Tibial nerve (tissue), 4 donors: ENCODE measurements at regions not wholly inside any gene's neighbourhood (a gene's known extent, or its start where the extent isn't known, plus 50 kb on each side); places are given as distances from the start of the nearest gene placed in this dataset.

Experiments
- DNase-seq, 2 donors: peaks; one replicate each; pipeline ENCODE4 v3.0.0-alpha.2; 2019; ENCODE audit warnings: low spot score in 2 of 2
- H3K27ac ChIP-seq, 4 donors: fragments of 200-600 bp; sonication (generic) in 3 of 4; one replicate each; pipeline ENCODE4 v1.5.1; 2017 to 2019; ENCODE audit warnings: mild to moderate bottlenecking in 1 of 4
- H3K27me3 ChIP-seq, 2 donors: fragments of 200-600 bp; sonication (generic) in 1 of 2; one replicate each; pipeline versions ENCODE4 v1.5.1 to v1.6.0; 2017 to 2019
- H3K36me3 ChIP-seq, 3 donors: fragments of 200-600 bp; sonication (generic); one replicate each; pipeline ENCODE4 v1.5.1; 2018 to 2019
- H3K4me1 ChIP-seq, 4 donors: fragments of 200-600 bp; sonication (generic) in 3 of 4; one replicate each; pipeline ENCODE4 v1.5.1; 2017 to 2019
- H3K4me3 ChIP-seq, 4 donors: fragments of 200-600 bp; sonication (generic) in 3 of 4; one replicate each; pipeline ENCODE4 v1.5.1; 2017 to 2019; ENCODE audit warnings: mild to moderate bottlenecking in 1 of 4, moderate library complexity in 1 of 4
- H3K9me3 ChIP-seq, 4 donors: fragments of 200-600 bp; sonication (generic) in 3 of 4; one replicate each; pipeline ENCODE4 v1.5.1; 2017 to 2019
- EP300 ChIP-seq, 2 donors: sonication (generic); formaldehyde crosslinking; IDR thresholded peaks; one replicate each; pipeline ENCODE4 v1.6.1; 2017; ENCODE audit warnings: antibody characterized with exemption in 2 of 2, mild to moderate bottlenecking in 1 of 2
- POLR2A ChIP-seq, 2 donors: fragments of 450-650 bp; IDR thresholded peaks; one replicate each; pipeline ENCODE4 v1.6.1; 2017; ENCODE audit warnings: antibody characterized with exemption in 2 of 2, mild to moderate bottlenecking in 2 of 2, moderate library complexity in 2 of 2
- WGBS, 2 donors: methylation state at CpG; one replicate each; pipeline ENCODE4 v1.1.5; 2018; 5-methylcytosine and 5-hydroxymethylcytosine counted together
- TF ChIP-seq, protein P1 (sequence below), 5 experiments: fragments of 200-600 bp in 3 of 5; fragments of 450-650 bp in 2 of 5; sonication (generic) in 3 of 5; IDR thresholded peaks; one replicate each; pipeline ENCODE4 v1.5.1; 2016 to 2019; ENCODE audit warnings: antibody characterized with exemption in 5 of 5, mild to moderate bottlenecking in 3 of 5, moderate library complexity in 2 of 5

- DNase-seq = no peak
- no peak overlapping the region for H3K4me3 ChIP-seq
- WGBS, 2 donors = 83 to 88% methylated on average over 18 of the region's 18 CpGs
- H3K9me3 ChIP-seq = peaks cover 0 to 8% (median 0%) of the 10 kb centered on the region in 4 donors
- no peaks in the 10 kb centered on the region for H3K4me1 ChIP-seq
- no peak overlapping the region for H3K27ac ChIP-seq
- no peaks in the 10 kb centered on the region for H3K36me3 ChIP-seq
- TF ChIP-seq, protein P1, sequence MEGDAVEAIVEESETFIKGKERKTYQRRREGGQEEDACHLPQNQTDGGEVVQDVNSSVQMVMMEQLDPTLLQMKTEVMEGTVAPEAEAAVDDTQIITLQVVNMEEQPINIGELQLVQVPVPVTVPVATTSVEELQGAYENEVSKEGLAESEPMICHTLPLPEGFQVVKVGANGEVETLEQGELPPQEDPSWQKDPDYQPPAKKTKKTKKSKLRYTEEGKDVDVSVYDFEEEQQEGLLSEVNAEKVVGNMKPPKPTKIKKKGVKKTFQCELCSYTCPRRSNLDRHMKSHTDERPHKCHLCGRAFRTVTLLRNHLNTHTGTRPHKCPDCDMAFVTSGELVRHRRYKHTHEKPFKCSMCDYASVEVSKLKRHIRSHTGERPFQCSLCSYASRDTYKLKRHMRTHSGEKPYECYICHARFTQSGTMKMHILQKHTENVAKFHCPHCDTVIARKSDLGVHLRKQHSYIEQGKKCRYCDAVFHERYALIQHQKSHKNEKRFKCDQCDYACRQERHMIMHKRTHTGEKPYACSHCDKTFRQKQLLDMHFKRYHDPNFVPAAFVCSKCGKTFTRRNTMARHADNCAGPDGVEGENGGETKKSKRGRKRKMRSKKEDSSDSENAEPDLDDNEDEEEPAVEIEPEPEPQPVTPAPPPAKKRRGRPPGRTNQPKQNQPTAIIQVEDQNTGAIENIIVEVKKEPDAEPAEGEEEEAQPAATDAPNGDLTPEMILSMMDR (IDR thresholded peaks at IDR 0.05) = no peak
- TF ChIP-seq EP300 (IDR thresholded peaks at IDR 0.05) = no peak
- TF ChIP-seq POLR2A (IDR thresholded peaks at IDR 0.05) = no peak
- no peaks in the 10 kb centered on the region for H3K27me3 ChIP-seq
Observed at GRCh38 chr2:8203364-8203763, 478.5 kb upstream of the ID2 start.

GRCh38 chr2:8204711-8205110 is 477.1 kb upstream of the ID2 start:
- TF ChIP-seq, protein P1 (IDR thresholded peaks at IDR 0.05) = no peak
- peak in 1 of 2 donors; percentile 32 for TF ChIP-seq EP300 (IDR thresholded peaks at IDR 0.05)
- peaks cover 0 to 8% (median 2%) of the 10 kb centered on the region in 4 donors for H3K9me3 ChIP-seq
- H3K27me3 ChIP-seq = no peaks in the 10 kb centered on the region
- no peak for DNase-seq
- H3K27ac ChIP-seq = no peak overlapping the region
- no peak overlapping the region for H3K4me3 ChIP-seq
- no peaks in the 10 kb centered on the region for H3K36me3 ChIP-seq
- 41 to 53% methylated on average over 2 of the region's 2 CpGs for WGBS, 2 donors
- no peaks in the 10 kb centered on the region for H3K4me1 ChIP-seq

DNA sequence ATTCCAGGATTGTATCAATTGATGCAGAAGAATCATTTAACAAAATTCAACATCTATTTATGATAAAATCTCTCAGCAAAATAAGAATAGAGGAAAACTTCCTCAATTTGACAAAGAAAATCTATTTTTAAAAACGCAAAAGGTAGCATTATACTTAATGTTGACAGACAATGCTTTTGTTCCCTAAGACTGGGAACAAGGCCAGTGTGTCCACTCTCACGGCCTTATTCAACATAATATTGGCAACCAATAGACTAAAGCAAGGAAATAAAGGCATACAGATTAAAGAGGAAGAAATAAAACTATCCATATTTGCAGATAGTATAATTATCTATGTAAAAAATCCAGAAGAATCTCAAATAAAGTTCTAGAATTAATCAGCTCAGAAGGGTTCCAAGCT is 472.4 kb upstream of the ID2 start:
- TF ChIP-seq, protein P1 (IDR thresholded peaks at IDR 0.05) = no peak
- no peak for TF ChIP-seq POLR2A (IDR thresholded peaks at IDR 0.05)
- no peak for TF ChIP-seq EP300 (IDR thresholded peaks at IDR 0.05)
- 65 to 71% methylated on average over 2 of the region's 2 CpGs for WGBS, 2 donors

DNA sequence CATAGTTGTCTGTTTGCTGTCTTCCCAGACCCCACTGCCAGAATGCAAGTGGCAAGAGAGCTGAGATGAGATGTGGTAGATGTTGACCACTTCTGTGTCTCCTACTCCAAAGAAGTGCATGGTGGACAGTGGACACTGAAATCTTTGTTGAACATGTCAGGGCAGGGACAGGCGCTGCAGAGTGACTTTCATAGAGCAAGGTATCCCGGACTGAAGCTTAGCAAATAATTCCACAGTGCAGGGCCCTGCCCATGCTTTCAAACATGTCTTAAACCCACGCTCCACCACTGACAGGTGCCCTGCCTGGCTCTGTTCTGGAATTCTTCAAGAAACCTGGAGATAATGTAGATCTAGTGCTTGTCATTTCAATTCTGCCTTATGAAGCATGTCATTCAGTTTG is 470.5 kb upstream of the ID2 start:
- Histone ChIP-seq H3K36me3 (no peaks in the 10 kb centered on the region), H3K4me1 (peaks cover 0 to 9% (median 3%) of the 10 kb centered on the region in 4 donors), H3K4me3 (no peak overlapping the region), H3K27me3 (no peaks in the 10 kb centered on the region), H3K9me3 (peaks cover 0 to 14% (median 4%) of the 10 kb centered on the region in 4 donors), H3K27ac (no peak overlapping the region)
- no peak for DNase-seq
- 85 to 93% methylated on average over 3 of the region's 3 CpGs for WGBS, 2 donors
- TF ChIP-seq EP300 (IDR thresholded peaks at IDR 0.05) (no peak), POLR2A (IDR thresholded peaks at IDR 0.05) (no peak)
- TF ChIP-seq, protein P1 (IDR thresholded peaks at IDR 0.05) = no peak

More for the DNA sequence above, 472.4 kb upstream of the ID2 start:
- H3K4me3 ChIP-seq = no peak overlapping the region
- no peaks in the 10 kb centered on the region for H3K36me3 ChIP-seq
- no peaks in the 10 kb centered on the region for H3K4me1 ChIP-seq
- H3K27me3 ChIP-seq = no peaks in the 10 kb centered on the region
- no peak overlapping the region for H3K27ac ChIP-seq
- DNase-seq = no peak
- peaks cover 0 to 14% (median 4%) of the 10 kb centered on the region in 4 donors for H3K9me3 ChIP-seq

GRCh38 chr2:8212239-8212638 is 469.6 kb upstream of the ID2 start:
- WGBS, 2 donors = 84 to 85% methylated on average over 3 of the region's 3 CpGs
- Histone ChIP-seq H3K4me3 (no peak overlapping the region), H3K27ac (no peak overlapping the region), H3K27me3 (no peaks in the 10 kb centered on the region), H3K36me3 (no peaks in the 10 kb centered on the region), H3K4me1 (peaks cover 0 to 17% (median 3%) of the 10 kb centered on the region in 4 donors), H3K9me3 (peaks cover 0 to 11% (median 4%) of the 10 kb centered on the region in 4 donors)
- TF ChIP-seq POLR2A (IDR thresholded peaks at IDR 0.05) = no peak
- no peak for TF ChIP-seq EP300 (IDR thresholded peaks at IDR 0.05)
- TF ChIP-seq, protein P1 (IDR thresholded peaks at IDR 0.05) = no peak
- DNase-seq = no peak
